ENCODE measurements at regions not wholly inside any gene's neighbourhood (a gene's known extent, or its start where the extent isn't known, plus 50 kb on each side); places are given as distances from the start of the nearest gene placed in this dataset.

DNA sequence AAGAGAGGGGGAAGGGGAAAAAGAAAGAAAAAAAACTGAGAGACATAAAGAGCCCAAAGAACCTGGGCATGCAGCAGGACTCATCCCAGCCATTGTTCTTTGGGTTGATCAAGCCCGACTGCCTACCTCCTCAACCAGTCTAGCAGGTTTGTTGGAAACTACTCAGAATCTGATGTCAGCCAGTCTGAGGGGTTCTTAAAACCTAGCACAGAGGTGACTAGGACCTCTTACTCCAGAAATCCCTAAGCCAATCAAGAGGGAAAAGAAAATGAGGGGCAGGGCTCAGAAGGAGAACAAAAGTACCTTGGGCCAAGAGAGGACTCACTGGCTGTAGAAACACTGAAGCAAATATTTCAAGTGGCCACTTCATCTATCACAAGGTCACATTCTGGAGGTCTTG lies 228.0 kb downstream of the AASDHPPT start:
- Histone ChIP-seq H3K4me2 (ENCODE audit: low read length) (no peak overlapping the region), H3K9me3 (ENCODE audit: control insufficient read depth in 1 of 2, insufficient read depth in 1 of 2, low read depth in 1 of 2, low read length in 2 of 2) (no peaks in the 10 kb centered on the region), H3K36me3 (ENCODE audit: control insufficient read depth in 1 of 2, insufficient read depth in 2 of 2, low read length in 2 of 2) (no peaks in the 10 kb centered on the region), H3K9me2 (ENCODE audit: insufficient read depth) (no peaks in the 10 kb centered on the region), H3K9ac (ENCODE audit: low read length) (no peak overlapping the region), H2AFZ (ENCODE audit: low read depth, low read length, poor library complexity, severe bottlenecking) (no peak overlapping the region), H3K27ac (ENCODE audit: low read depth, low read length) (no peak overlapping the region), H3K4me3 (replicated peaks in 1 of 2; ENCODE audit: low read depth in 1 of 2, low read length in 2 of 2) (no peak overlapping the region), H4K20me1 (ENCODE audit: insufficient read depth) (no peaks in the 10 kb centered on the region), H3K27me3 (ENCODE audit: insufficient read depth, low read length) (no peaks in the 10 kb centered on the region), H3K4me1 (ENCODE audit: control insufficient read depth in 1 of 2, insufficient read depth in 2 of 2, low read length in 2 of 2) (no peaks in the 10 kb centered on the region), H3K79me2 (ENCODE audit: insufficient read depth, low read length) (no peaks in the 10 kb centered on the region)
- DNase-seq (ENCODE audit: low read depth, low spot score) (no peak), ATAC-seq (no peak)
- POLR2A ChIA-PET: no interaction called here
- CTCF ChIA-PET: interaction anchor here (0.8 kb wide), 1 partner anchor 10 kb away, joined by 3 read pairs; no protein-coding TSS in a partner anchor
- RAD21 ChIA-PET (ENCODE audit: low non-redundant PET in 1 of 2, low total read pairs in 2 of 2, uncharacterized antibody in 2 of 2, unreplicated experiment in 2 of 2): no interaction called here
- no TSS peak for BruUV-seq (replicated peaks)
- intact Hi-C loops (cut with micrococcal nuclease): no loop called here
- TF ChIP-seq SRF (IDR thresholded peaks at IDR 0.05; ENCODE audit: low read depth): no peak
- no peak for TF ChIP-seq FOSL1 (IDR thresholded peaks at IDR 0.05; ENCODE audit: low read depth)
- TF ChIP-seq YY1 (IDR thresholded peaks at IDR 0.05; ENCODE audit: extremely low read depth, insufficient replicate concordance, low read depth, low read length): no peak
- no peak for TF ChIP-seq RAD21 (IDR thresholded peaks at IDR 0.05; ENCODE audit: low read depth)
- no peak for TF ChIP-seq ZBTB33 (IDR thresholded peaks at IDR 0.05; ENCODE audit: extremely low read depth, insufficient replicate concordance, low read length)
- TF ChIP-seq POLR2AphosphoS5 (IDR thresholded peaks at IDR 0.05; ENCODE audit: low read depth, low read length): no peak
- TF ChIP-seq, protein P1, sequence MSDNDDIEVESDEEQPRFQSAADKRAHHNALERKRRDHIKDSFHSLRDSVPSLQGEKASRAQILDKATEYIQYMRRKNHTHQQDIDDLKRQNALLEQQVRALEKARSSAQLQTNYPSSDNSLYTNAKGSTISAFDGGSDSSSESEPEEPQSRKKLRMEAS (IDR thresholded peaks at IDR 0.05): no peak
- no peak for TF ChIP-seq SIN3A (IDR thresholded peaks at IDR 0.05; ENCODE audit: low read depth)
- TF ChIP-seq REST (IDR thresholded peaks at IDR 0.05; ENCODE audit: low read depth): no peak
- no peak for TF ChIP-seq EZH2 (IDR thresholded peaks at IDR 0.05)
